ENCODE measurements at regions not wholly inside any gene's neighbourhood (a gene's known extent, or its start where the extent isn't known, plus 50 kb on each side); places are given as distances from the start of the nearest gene placed in this dataset.

DNA sequence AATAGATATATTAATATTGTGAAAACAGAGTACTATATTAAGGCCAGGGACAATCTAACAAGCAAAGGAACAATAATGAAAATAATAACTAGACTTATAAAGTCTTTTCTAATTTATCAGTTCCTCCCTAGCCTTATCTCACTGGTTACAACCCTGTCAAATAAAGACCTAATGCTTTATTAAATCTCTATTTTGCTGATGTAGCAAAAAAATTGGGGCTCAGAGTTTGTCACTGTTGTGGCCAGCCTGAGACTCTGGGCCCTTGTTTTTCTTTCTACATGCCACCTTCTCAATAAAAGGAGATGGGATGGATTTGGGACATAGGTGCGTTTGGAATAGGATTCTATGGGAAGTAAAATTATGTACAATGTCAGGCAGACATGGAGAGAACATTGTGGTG is 937.0 kb downstream of the IGSF11 start:
- TF ChIP-seq, protein P1, sequence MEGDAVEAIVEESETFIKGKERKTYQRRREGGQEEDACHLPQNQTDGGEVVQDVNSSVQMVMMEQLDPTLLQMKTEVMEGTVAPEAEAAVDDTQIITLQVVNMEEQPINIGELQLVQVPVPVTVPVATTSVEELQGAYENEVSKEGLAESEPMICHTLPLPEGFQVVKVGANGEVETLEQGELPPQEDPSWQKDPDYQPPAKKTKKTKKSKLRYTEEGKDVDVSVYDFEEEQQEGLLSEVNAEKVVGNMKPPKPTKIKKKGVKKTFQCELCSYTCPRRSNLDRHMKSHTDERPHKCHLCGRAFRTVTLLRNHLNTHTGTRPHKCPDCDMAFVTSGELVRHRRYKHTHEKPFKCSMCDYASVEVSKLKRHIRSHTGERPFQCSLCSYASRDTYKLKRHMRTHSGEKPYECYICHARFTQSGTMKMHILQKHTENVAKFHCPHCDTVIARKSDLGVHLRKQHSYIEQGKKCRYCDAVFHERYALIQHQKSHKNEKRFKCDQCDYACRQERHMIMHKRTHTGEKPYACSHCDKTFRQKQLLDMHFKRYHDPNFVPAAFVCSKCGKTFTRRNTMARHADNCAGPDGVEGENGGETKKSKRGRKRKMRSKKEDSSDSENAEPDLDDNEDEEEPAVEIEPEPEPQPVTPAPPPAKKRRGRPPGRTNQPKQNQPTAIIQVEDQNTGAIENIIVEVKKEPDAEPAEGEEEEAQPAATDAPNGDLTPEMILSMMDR (IDR thresholded peaks at IDR 0.05 in 4 of 5, conservative IDR thresholded peaks at IDR 0.05 in 1 of 5): no peak
- no peak for TF ChIP-seq POLR2A (IDR thresholded peaks at IDR 0.05)

Measured in gastrocnemius medialis (tissue), 4 donors.